M059J (cell line): ENCODE measurements at regions not wholly inside any gene's neighbourhood (a gene's known extent, or its start where the extent isn't known, plus 50 kb on each side); places are given as distances from the start of the nearest gene placed in this dataset.

Experiments used
- DNase-seq: peaks from one replicate; pipeline ENCODE4 v3.0.0-alpha.2; 2012; ENCODE audit warnings: low read depth

GRCh38 chr17:69605571-69605970, 191.1 kb downstream of the MAP2K6 start:
- DNase-seq = no peak

DNA sequence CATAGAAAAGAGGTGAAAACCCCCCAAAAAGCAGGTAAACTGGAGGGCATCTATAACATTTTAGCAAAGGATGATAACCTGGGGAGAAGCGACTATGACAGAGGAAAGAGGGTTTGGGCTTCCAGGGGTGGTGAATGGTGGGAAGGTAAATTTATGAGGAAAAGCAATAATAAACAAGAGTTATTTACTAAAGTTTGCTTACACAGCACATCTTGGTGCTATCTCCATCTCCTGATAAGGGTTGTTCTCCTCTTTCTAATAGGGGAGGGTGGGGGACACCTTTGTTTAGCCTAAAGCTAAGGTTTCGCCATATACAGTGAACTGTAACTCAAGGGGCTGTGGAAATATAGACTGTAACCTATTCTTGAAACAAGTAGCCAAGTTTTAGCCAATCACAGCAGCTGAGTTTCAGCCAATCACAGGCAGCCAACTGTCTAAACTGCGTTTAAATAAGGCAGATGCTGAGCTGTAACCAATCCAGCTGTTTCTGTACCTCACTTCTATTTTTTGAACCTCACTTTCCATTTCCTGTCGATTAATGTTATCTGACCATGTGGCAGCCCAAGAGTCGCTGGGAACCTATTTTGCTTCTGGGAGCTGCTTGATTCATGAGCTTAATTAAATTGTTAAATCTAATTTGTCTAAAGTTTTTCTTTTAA, 191.8 kb downstream of the MAP2K6 start:
- DNase-seq = no peak

- DNase-seq = peak; percentile 67
These were observed 192.8 kb downstream of the MAP2K6 start for GRCh38 chr17:69607162-69607834.

DNA sequence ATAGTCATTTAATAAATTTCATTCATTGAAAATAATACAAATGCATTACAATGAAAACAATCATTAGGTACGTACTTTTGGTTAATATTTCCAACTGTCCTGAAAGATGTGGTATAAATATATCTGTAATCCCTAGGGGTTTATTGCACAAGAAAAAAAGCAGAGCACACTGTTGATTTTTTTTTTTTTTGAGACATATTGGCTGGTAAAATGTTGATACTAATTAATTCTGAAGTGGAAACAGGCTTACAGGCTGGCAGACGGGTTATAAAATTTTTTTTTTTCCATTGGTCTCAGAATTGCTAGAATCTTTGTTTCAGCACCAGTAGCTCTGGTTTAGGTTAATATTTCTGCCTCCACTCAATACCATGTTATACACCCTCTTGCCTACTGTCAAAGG, 193.6 kb downstream of the MAP2K6 start:
- no peak for DNase-seq

- peak; percentile 88 for DNase-seq
These were observed 194.4 kb downstream of the MAP2K6 start for GRCh38 chr17:69608808-69609472.

GRCh38 chr17:69609473-69610305, 195.2 kb downstream of the MAP2K6 start:
- peak; percentile 39 for DNase-seq

- DNase-seq = no peak
These were observed 205.9 kb downstream of the MAP2K6 start for GRCh38 chr17:69620363-69620762.

DNA sequence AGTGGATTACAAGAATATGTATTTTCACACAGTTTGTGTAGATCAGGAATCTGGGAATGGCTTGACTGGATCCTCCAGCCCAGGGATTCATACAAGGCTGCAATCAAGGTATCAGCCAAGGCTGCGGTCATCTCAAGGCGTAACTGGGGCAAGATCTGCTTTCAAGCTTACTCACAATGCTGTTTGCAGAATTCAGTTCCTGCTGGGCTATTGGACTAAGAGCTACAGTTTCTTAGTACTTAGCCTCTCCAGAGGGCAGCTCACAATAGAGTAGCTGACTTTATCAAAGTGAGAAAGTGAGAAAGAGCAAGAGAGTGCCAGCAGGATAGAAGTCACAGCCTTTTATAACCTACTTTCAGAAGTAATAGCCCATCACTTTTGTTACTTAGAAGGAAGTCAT, 211.0 kb downstream of the MAP2K6 start:
- no peak for DNase-seq

- DNase-seq = no peak
These were observed 215.6 kb downstream of the MAP2K6 start for GRCh38 chr17:69630056-69630635.

GRCh38 chr17:69634844-69635243, 220.3 kb downstream of the MAP2K6 start:
- DNase-seq = no peak

- peak; percentile 43 for DNase-seq
These were observed 223.1 kb downstream of the MAP2K6 start for GRCh38 chr17:69637446-69638156.

DNA sequence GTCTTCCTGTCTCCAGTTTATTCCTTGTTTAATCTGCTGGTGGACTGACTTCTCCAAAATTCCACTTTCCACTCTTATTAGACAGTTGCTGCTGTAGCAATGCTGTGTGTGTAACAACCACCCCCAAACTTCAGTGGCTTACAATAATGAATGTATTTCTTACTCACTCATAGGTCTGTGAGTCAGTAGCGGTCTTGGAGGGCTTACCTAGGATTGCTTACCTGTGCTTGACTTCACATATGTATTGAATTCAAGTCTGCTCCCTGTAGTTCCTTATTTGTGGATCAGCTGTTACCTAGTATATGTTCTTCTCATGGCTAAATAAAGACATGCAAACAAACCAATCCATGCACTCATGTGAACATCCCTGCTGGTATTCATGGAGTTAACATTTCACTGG, 224.6 kb downstream of the MAP2K6 start:
- DNase-seq = no peak

- no peak for DNase-seq
These were observed 225.6 kb downstream of the MAP2K6 start for GRCh38 chr17:69640073-69640472.

GRCh38 chr17:69643686-69644085, 229.2 kb downstream of the MAP2K6 start:
- DNase-seq = no peak

DNA sequence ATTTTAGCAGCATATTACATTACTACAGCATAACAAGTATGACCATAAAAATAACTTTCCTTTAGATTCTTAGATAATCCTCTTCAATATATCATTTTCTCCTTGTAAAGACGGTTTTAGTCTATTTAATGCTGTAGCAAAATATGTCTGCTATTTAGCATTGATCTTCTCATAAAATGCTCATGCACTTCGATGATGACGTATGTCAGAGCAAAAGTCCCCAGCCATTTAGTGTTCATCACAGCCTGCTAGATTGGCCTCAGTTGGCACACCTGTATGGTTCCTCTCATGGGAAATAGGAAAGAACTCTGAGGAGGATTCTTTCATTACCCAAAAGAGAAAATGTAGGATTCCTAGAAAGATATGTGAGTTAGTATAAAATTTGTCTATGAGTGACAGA, 232.2 kb downstream of the MAP2K6 start:
- DNase-seq = no peak

- DNase-seq = no peak
These were observed 236.4 kb downstream of the MAP2K6 start for GRCh38 chr17:69650881-69651280.

DNA sequence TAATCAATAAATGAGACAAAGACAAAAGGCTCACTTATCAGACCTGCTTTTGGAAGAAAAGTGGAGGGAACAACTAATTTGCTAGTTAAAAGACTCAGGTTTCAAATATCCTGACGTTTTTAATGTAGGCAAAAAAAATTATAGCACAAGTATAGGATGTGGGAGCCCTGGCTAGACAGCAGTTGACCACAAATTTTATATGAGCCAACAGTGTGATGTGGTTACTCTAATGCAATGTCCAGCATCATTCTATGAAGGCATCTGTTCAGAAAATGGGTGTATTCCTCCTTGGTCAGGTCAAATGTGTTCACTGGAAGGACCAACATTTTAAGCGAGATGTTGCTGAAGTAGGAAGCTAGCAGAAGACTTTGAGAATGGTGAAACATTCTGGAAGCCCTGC, 237.4 kb downstream of the MAP2K6 start:
- peak; percentile 3 for DNase-seq

DNA sequence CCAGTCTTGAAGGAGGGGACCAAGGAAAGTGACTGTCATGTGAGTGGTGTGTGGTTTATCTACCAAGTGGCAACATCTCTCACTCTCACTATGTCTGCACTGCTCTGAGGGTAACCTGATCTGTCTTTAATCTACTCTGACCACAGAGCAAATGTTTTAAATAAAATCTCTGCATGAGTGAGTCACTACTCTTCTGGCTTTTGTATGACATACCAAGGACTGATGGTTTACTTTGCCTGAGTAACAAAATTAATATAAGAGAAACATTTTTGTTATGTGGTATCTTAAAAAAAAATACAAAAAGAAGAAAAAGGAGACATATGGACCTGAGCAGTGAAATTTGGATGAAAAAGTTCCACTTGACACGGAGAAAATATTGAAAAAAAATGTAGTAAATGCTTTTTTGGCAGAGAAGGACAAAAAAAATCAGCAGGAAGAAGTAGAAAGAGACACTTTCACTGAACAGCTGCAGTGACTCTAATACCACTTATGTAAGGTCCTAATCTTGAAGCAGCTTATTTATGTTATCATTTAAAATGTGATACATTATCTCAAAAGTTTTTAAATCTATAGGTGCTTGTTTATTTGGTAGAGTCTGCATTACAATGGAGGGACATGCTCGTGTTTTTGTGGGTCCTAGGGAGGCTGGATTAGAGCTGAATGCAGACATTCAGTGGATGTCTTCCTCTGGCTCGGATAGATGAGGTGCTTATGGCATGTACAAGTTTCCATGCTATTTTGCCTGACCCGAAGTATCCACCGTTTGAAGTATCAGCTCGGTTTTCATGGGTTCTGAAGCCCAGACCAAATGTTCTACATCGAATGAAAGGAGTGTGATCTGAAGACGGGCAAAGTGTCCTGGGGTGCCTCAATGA, 240.7 kb downstream of the MAP2K6 start:
- peak; percentile 85 for DNase-seq

DNA sequence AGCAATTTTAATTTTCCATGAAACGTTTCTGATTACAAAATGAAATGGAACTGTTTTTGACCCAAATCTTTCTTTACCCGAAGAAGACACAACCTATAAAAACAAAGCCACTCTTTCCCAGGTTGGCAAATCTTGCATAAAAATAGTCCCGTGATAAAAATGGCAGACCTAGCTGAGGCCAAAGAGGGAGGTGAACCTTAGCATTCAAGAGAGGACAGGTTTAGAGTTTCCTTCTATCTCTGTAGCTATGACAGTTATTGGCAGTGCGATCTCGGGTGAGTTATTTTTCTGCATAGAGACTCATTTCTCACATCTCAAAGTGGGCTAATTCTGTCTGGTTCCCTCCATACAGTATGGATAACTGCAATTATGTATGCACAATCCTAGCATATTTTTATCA, 241.4 kb downstream of the MAP2K6 start:
- no peak for DNase-seq
